Activated CD4-positive, alpha-beta T cell treated with anti-CD3 and anti-CD28 coated beads, Interleukin-2, amount 50 U/mL, for 1 hour (primary cell): ENCODE measurements at regions not wholly inside any gene's neighbourhood (a gene's known extent, or its start where the extent isn't known, plus 50 kb on each side); places are given as distances from the start of the nearest gene placed in this dataset.

Experiments
- DNase-seq: peaks from one replicate; pipeline ENCODE4 v3.0.0-alpha.2; 2020

- no peak for DNase-seq
Observed at GRCh38 chr19:46945694-46946489, 73.7 kb upstream of the NPAS1 start.

GRCh38 chr19:46946611-46947238 is 72.9 kb upstream of the NPAS1 start:
- DNase-seq: no peak

GRCh38 chr19:46947866-46948265 is 71.8 kb upstream of the NPAS1 start:
- DNase-seq: no peak

GRCh38 chr19:46950526-46951170 is 69.0 kb upstream of the NPAS1 start:
- DNase-seq: no peak

GRCh38 chr19:46951171-46951986 is 68.3 kb upstream of the NPAS1 start:
- no peak for DNase-seq

GRCh38 chr19:46952874-46953273 is 66.8 kb upstream of the NPAS1 start:
- no peak for DNase-seq

- DNase-seq: no peak
Observed at GRCh38 chr19:46953955-46954501, 65.6 kb upstream of the NPAS1 start.

GRCh38 chr19:46954502-46954992 is 65.1 kb upstream of the NPAS1 start:
- no peak for DNase-seq

GRCh38 chr19:46954993-46955812 is 64.4 kb upstream of the NPAS1 start:
- DNase-seq: peak; percentile 10

- DNase-seq: no peak
Observed at GRCh38 chr19:46955813-46956371, 63.7 kb upstream of the NPAS1 start.

GRCh38 chr19:46958532-46958931 is 61.1 kb upstream of the NPAS1 start:
- DNase-seq: no peak

- no peak for DNase-seq
Observed at GRCh38 chr19:46959894-46960556, 59.6 kb upstream of the NPAS1 start.

GRCh38 chr19:46962030-46962570 is 57.5 kb upstream of the NPAS1 start:
- no peak for DNase-seq

GRCh38 chr19:46963093-46963734 is 56.4 kb upstream of the NPAS1 start:
- no peak for DNase-seq

GRCh38 chr19:46967578-46968032 is 52.0 kb upstream of the NPAS1 start:
- DNase-seq: no peak
